BJ (cell line): ENCODE measurements at regions not wholly inside any gene's neighbourhood (a gene's known extent, or its start where the extent isn't known, plus 50 kb on each side); places are given as distances from the start of the nearest gene placed in this dataset.

Experiments used
- CTCF ChIA-PET: fragments of 350-600 bp; formaldehyde crosslinking; extraction: SDS; loops from one replicate; lab custom pipeline; 2021; ENCODE audit warnings: antibody characterized with exemption, inconsistent platforms; lab: Yijun Ruan, JAX
- POLR2A ChIA-PET: fragments of 300-600 bp; sonication (Branson Sonifier 250); formaldehyde crosslinking; extraction: SDS; loops from one replicate; lab custom pipeline; 2021; ENCODE audit warnings: antibody characterized with exemption; lab: Charles Lee
- DNase-seq: peaks from one replicate; pipeline ENCODE4 v3.0.0-alpha.2; 2011; ENCODE audit warnings: low read depth
- H3K27me3 ChIP-seq: 2 replicates; pipeline ENCODE4 v1.6.0; 2011; ENCODE audit warnings: low read length; ENCODE audit not compliant: control insufficient read depth, insufficient read depth
- H3K36me3 ChIP-seq: 2 replicates; pipeline ENCODE4 v1.5.1; 2011; ENCODE audit warnings: low read length; ENCODE audit not compliant: control insufficient read depth, insufficient read depth
- H3K4me3 ChIP-seq: 2 replicates; pipeline ENCODE4 v1.5.1; 2011; ENCODE audit warnings: low read depth, mild to moderate bottlenecking, control low read depth, low read length
- CTCF ChIP-seq: IDR thresholded peaks from 2 replicates; pipeline ENCODE4 v1.5.1; 2011; ENCODE audit warnings: low read depth, mild to moderate bottlenecking, control low read depth, inconsistent platforms, low read length, moderate library complexity; ENCODE audit not compliant: insufficient read depth

GRCh38 chr14:101152855-101153254 lies 249.3 kb upstream of the RTL1 start:
- ChIA-PET POLR2A (no interaction called here), CTCF (no interaction called here)
- no peak for TF ChIP-seq CTCF

GRCh38 chr14:101153691-101154090 lies 250.2 kb upstream of the RTL1 start:
- POLR2A ChIA-PET = no interaction called here

More at GRCh38 chr14:101152855-101153254, 249.3 kb upstream of the RTL1 start:
- Histone ChIP-seq H3K4me3 (no peak overlapping the region), H3K36me3 (no peaks in the 10 kb centered on the region), H3K27me3 (peaks cover 2% of the 10 kb centered on the region; the same call in 1 of the 2 replicates)
- no peak for DNase-seq

GRCh38 chr14:101155575-101155974 lies 252.1 kb upstream of the RTL1 start:
- H3K4me3 ChIP-seq = no peak overlapping the region
- no peak for DNase-seq
- POLR2A ChIA-PET = no interaction called here
- CTCF ChIA-PET = no interaction called here
- no peaks in the 10 kb centered on the region for H3K27me3 ChIP-seq
- no peak for TF ChIP-seq CTCF
- H3K36me3 ChIP-seq = no peaks in the 10 kb centered on the region

More at GRCh38 chr14:101153691-101154090, 250.2 kb upstream of the RTL1 start:
- H3K27me3 ChIP-seq = peaks cover 2% of the 10 kb centered on the region; the same call in 1 of the 2 replicates
- CTCF ChIA-PET = no interaction called here
- TF ChIP-seq CTCF = no peak
- H3K4me3 ChIP-seq = no peak overlapping the region
- DNase-seq = no peak
- no peaks in the 10 kb centered on the region for H3K36me3 ChIP-seq

GRCh38 chr14:101167428-101167827 lies 263.9 kb upstream of the RTL1 start:
- POLR2A ChIA-PET = no interaction called here
- CTCF ChIA-PET = interaction anchor here (1.2 kb wide), 1 partner anchor 11 kb away, joined by 3 read pairs; no protein-coding TSS in a partner anchor
- Histone ChIP-seq H3K36me3 (no peaks in the 10 kb centered on the region), H3K27me3 (no peaks in the 10 kb centered on the region), H3K4me3 (no peak overlapping the region)
- TF ChIP-seq CTCF = no peak
- DNase-seq = no peak

GRCh38 chr14:101169267-101169666 lies 265.7 kb upstream of the RTL1 start:
- no peak for TF ChIP-seq CTCF
- DNase-seq = no peak
- ChIA-PET POLR2A (no interaction called here), CTCF (interaction anchor here (0.7 kb wide), 1 partner anchor 8 kb away, joined by 3 read pairs; no protein-coding TSS in a partner anchor)
- Histone ChIP-seq H3K27me3 (no peaks in the 10 kb centered on the region), H3K4me3 (no peak overlapping the region), H3K36me3 (no peaks in the 10 kb centered on the region)
